ENCODE measurements at regions not wholly inside any gene's neighbourhood (a gene's known extent, or its start where the extent isn't known, plus 50 kb on each side); places are given as distances from the start of the nearest gene placed in this dataset.
A peak's percentile ranks its signal among the peaks of the same experiment; 100 is the strongest.

- Mint-ChIP-seq H3K36me3 (ENCODE audit: low read depth, unreplicated experiment) (no peaks in the 10 kb centered on the region), H3K9me3 (ENCODE audit: unreplicated experiment) (no peaks in the 10 kb centered on the region), H3K27me3 (ENCODE audit: unreplicated experiment) (peaks cover 1% of the 10 kb centered on the region), H3K27ac (ENCODE audit: unreplicated experiment) (no peak overlapping the region), H3K4me1 (ENCODE audit: unreplicated experiment) (peaks cover 5% of the 10 kb centered on the region), H3K4me3 (ENCODE audit: unreplicated experiment) (no peak overlapping the region)
- TF ChIP-seq, protein P1, sequence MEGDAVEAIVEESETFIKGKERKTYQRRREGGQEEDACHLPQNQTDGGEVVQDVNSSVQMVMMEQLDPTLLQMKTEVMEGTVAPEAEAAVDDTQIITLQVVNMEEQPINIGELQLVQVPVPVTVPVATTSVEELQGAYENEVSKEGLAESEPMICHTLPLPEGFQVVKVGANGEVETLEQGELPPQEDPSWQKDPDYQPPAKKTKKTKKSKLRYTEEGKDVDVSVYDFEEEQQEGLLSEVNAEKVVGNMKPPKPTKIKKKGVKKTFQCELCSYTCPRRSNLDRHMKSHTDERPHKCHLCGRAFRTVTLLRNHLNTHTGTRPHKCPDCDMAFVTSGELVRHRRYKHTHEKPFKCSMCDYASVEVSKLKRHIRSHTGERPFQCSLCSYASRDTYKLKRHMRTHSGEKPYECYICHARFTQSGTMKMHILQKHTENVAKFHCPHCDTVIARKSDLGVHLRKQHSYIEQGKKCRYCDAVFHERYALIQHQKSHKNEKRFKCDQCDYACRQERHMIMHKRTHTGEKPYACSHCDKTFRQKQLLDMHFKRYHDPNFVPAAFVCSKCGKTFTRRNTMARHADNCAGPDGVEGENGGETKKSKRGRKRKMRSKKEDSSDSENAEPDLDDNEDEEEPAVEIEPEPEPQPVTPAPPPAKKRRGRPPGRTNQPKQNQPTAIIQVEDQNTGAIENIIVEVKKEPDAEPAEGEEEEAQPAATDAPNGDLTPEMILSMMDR (IDR thresholded peaks at IDR 0.05; ENCODE audit: unreplicated experiment) = no peak
- DNase-seq (ENCODE audit: low spot score) = no peak
Observed at GRCh38 chr19:30309905-30310601, 62.1 kb upstream of the ZNF536 start.

DNA sequence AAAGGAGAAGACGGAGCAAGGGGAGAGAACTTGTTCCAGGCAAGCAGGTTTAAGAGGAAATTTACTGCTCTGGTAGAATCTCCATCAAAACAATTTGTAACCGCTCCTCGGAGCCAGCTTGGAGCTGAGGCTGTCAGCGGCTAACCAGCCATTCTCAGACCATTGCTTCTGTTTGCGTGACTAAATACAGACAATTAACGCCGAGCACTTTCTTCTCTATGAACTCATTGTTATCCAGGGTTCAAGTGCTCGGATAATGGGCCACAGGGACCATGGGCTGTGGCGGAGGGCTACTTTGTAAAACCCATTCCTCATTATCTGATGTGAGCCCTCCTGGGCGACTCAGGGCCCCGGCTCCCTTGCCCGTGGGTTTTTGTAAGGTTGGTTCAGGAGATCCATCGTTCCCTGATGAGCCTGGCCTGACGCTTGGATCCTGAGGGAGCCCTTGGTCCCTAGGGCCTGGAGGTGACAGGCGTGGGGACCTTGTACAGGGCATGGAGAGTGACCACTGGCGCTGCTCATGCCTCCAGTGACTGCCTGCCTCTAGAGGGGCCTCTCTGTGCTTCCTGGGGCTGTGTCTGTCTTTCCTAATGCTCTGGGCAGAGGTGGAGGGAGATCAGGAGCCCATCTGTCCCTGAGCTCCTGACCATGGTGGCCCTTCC, 61.5 kb upstream of the ZNF536 start:
- Mint-ChIP-seq H3K4me1 (ENCODE audit: unreplicated experiment) (peaks cover 5% of the 10 kb centered on the region), H3K27me3 (ENCODE audit: unreplicated experiment) (peaks cover 1% of the 10 kb centered on the region), H3K4me3 (ENCODE audit: unreplicated experiment) (no peak overlapping the region), H3K36me3 (ENCODE audit: low read depth, unreplicated experiment) (no peaks in the 10 kb centered on the region), H3K27ac (ENCODE audit: unreplicated experiment) (no peak overlapping the region), H3K9me3 (ENCODE audit: unreplicated experiment) (no peaks in the 10 kb centered on the region)
- TF ChIP-seq, protein P1 (IDR thresholded peaks at IDR 0.05; ENCODE audit: unreplicated experiment) = no peak
- DNase-seq (ENCODE audit: low spot score) = no peak

DNA sequence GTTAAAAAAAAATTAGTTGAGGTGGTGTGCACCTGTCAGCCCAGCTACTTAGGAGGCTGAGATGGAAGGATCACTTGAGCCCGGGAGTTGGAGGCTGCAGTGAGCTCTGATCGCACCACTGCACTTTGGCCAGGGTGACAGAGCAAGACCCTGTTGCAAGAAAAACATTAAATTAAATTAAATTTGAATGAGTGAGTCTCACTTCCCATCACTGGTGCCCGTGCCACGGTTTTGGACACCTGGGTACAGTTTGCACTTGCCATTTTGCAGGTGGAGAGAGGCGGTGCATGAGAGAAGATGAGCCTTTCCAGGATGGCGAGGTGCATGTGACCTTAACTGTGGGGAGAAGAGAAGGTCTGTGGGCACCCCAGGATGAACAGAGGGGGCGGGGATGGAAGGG, 60.3 kb upstream of the ZNF536 start:
- H3K9me3 Mint-ChIP-seq (ENCODE audit: unreplicated experiment) = no peaks in the 10 kb centered on the region
- DNase-seq (ENCODE audit: low spot score) = no peak
- TF ChIP-seq, protein P1 (IDR thresholded peaks at IDR 0.05; ENCODE audit: unreplicated experiment) = no peak
- H3K27ac Mint-ChIP-seq (ENCODE audit: unreplicated experiment) = no peak overlapping the region
- peaks cover 1% of the 10 kb centered on the region for H3K27me3 Mint-ChIP-seq (ENCODE audit: unreplicated experiment)
- no peaks in the 10 kb centered on the region for H3K36me3 Mint-ChIP-seq (ENCODE audit: low read depth, unreplicated experiment)
- H3K4me3 Mint-ChIP-seq (ENCODE audit: unreplicated experiment) = no peak overlapping the region
- H3K4me1 Mint-ChIP-seq (ENCODE audit: unreplicated experiment) = no peaks in the 10 kb centered on the region

- no peak overlapping the region for H3K27ac Mint-ChIP-seq (ENCODE audit: unreplicated experiment)
Observed at GRCh38 chr19:30312582-30313352, 59.4 kb upstream of the ZNF536 start.

More at GRCh38 chr19:30312582-30313352, 59.4 kb upstream of the ZNF536 start:
- TF ChIP-seq, protein P1 (IDR thresholded peaks at IDR 0.05; ENCODE audit: unreplicated experiment) = no peak
- Mint-ChIP-seq H3K27me3 (ENCODE audit: unreplicated experiment) (peaks cover 1% of the 10 kb centered on the region), H3K9me3 (ENCODE audit: unreplicated experiment) (no peaks in the 10 kb centered on the region), H3K4me3 (ENCODE audit: unreplicated experiment) (no peak overlapping the region), H3K4me1 (ENCODE audit: unreplicated experiment) (no peaks in the 10 kb centered on the region), H3K36me3 (ENCODE audit: low read depth, unreplicated experiment) (no peaks in the 10 kb centered on the region)
- DNase-seq (ENCODE audit: low spot score) = peak; percentile 11
